ENCODE measurements at regions not wholly inside any gene's neighbourhood (a gene's known extent, or its start where the extent isn't known, plus 50 kb on each side); places are given as distances from the start of the nearest gene placed in this dataset.

- Histone ChIP-seq H3K4me2 (ENCODE audit: insufficient read depth, low read length) (no peak overlapping the region), H3K4me1 (replicated peaks in 1 of 2; ENCODE audit: control insufficient read depth in 2 of 2, insufficient read depth in 2 of 2, low read length in 2 of 2) (no peaks in the 10 kb centered on the region), H3K79me2 (ENCODE audit: control insufficient read depth, insufficient read depth, low read length) (no peaks in the 10 kb centered on the region), H3K36me3 (ENCODE audit: control insufficient read depth, insufficient read depth, low read length) (no peaks in the 10 kb centered on the region), H3K4me3 (no peak overlapping the region), H3K27me3 (ENCODE audit: control insufficient read depth in 2 of 2, insufficient read depth in 2 of 2, low read length in 2 of 2) (no peaks in the 10 kb centered on the region), H4K20me1 (replicated peaks; ENCODE audit: control insufficient read depth, insufficient read depth, low read length) (no peaks in the 10 kb centered on the region), H2AFZ (ENCODE audit: low read depth, low read length) (no peak overlapping the region), H3K9ac (ENCODE audit: insufficient read depth in 1 of 2, low read depth in 2 of 2, low read length in 2 of 2) (no peak overlapping the region), H3K9me1 (ENCODE audit: control insufficient read depth, insufficient read depth, low read length) (no peaks in the 10 kb centered on the region), H3K9me3 (replicated peaks; ENCODE audit: control insufficient read depth, insufficient read depth, low read depth, low read length) (no peaks in the 10 kb centered on the region), H3K27ac (ENCODE audit: extremely low read depth, low read depth, low read length) (no peak overlapping the region)
- no TSS peak for BruUV-seq (replicated peaks)
- WGBS (ENCODE audit: insufficient coverage, low coverage, missing lambda C conversion rate): 0% methylated on average over 1 of the region's 2 CpGs
- intact Hi-C loops (cut with micrococcal nuclease) (no loop called here), in situ Hi-C loops (cut with MboI) (no loop called here)
- no peak for TF ChIP-seq ATF7 (IDR thresholded peaks at IDR 0.05)
- no peak for TF ChIP-seq ZNF12 (CRISPR knock-in tag; IDR thresholded peaks at IDR 0.05)
- TF ChIP-seq ZBTB49 (CRISPR knock-in tag; IDR thresholded peaks at IDR 0.05; ENCODE audit: borderline replicate concordance): no peak
- no peak for TF ChIP-seq ZFP1 (CRISPR knock-in tag; IDR thresholded peaks at IDR 0.05)
- TF ChIP-seq, protein P1, sequence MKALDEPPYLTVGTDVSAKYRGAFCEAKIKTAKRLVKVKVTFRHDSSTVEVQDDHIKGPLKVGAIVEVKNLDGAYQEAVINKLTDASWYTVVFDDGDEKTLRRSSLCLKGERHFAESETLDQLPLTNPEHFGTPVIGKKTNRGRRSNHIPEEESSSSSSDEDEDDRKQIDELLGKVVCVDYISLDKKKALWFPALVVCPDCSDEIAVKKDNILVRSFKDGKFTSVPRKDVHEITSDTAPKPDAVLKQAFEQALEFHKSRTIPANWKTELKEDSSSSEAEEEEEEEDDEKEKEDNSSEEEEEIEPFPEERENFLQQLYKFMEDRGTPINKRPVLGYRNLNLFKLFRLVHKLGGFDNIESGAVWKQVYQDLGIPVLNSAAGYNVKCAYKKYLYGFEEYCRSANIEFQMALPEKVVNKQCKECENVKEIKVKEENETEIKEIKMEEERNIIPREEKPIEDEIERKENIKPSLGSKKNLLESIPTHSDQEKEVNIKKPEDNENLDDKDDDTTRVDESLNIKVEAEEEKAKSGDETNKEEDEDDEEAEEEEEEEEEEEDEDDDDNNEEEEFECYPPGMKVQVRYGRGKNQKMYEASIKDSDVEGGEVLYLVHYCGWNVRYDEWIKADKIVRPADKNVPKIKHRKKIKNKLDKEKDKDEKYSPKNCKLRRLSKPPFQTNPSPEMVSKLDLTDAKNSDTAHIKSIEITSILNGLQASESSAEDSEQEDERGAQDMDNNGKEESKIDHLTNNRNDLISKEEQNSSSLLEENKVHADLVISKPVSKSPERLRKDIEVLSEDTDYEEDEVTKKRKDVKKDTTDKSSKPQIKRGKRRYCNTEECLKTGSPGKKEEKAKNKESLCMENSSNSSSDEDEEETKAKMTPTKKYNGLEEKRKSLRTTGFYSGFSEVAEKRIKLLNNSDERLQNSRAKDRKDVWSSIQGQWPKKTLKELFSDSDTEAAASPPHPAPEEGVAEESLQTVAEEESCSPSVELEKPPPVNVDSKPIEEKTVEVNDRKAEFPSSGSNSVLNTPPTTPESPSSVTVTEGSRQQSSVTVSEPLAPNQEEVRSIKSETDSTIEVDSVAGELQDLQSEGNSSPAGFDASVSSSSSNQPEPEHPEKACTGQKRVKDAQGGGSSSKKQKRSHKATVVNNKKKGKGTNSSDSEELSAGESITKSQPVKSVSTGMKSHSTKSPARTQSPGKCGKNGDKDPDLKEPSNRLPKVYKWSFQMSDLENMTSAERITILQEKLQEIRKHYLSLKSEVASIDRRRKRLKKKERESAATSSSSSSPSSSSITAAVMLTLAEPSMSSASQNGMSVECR (CRISPR knock-in tag; IDR thresholded peaks at IDR 0.05): no peak
- no peak for TF ChIP-seq BRCA1 (IDR thresholded peaks at IDR 0.05)
- TF ChIP-seq BRCA1 (CRISPR knock-in tag; IDR thresholded peaks at IDR 0.05): no peak
- no peak for ATAC-seq
- CTCF ChIA-PET (ENCODE audit: low intra/inter-chr PET ratio): no interaction called here
- no peak for FAIRE-seq
- POLR2A ChIA-PET: no interaction called here
- DNase-seq (ENCODE audit: extremely low read depth in 1 of 4, low spot score in 3 of 4): no peak
Observed at GRCh38 chr20:12223057-12223456, 305.4 kb downstream of the BTBD3 start.
